Nephron progenitor cell (in vitro differentiated cells): ENCODE measurements at regions not wholly inside any gene's neighbourhood (a gene's known extent, or its start where the extent isn't known, plus 50 kb on each side); places are given as distances from the start of the nearest gene placed in this dataset.
"Not testable (repeated sequence)": the region's sequence is repeated elsewhere in the genome, so short reads cannot be mapped to it uniquely, and the experiment has no call there.

ENCODE experiments used
- DNase-seq: peaks from one replicate; pipeline ENCODE4 v3.0.0; 2021
- H3K27ac Mint-ChIP-seq: 2 replicates; pipeline ENCODE4 v1.8.0; 2021; ENCODE audit warnings: mild to moderate bottlenecking, moderate library complexity, mixed read lengths
- H3K27me3 Mint-ChIP-seq: 2 replicates; pipeline ENCODE4 v1.8.0; 2021; ENCODE audit warnings: mild to moderate bottlenecking, low read depth, mixed read lengths; ENCODE audit not compliant: poor library complexity
- H3K36me3 Mint-ChIP-seq: 2 replicates; pipeline ENCODE4 v1.8.0; 2021; ENCODE audit warnings: low read depth, mixed read lengths
- H3K4me1 Mint-ChIP-seq: 2 replicates; pipeline ENCODE4 v1.8.0; 2021; ENCODE audit warnings: mixed read lengths
- H3K4me3 Mint-ChIP-seq: 2 replicates; pipeline ENCODE4 v1.8.0; 2021; ENCODE audit warnings: mild to moderate bottlenecking, moderate library complexity, mixed read lengths
- H3K9me3 Mint-ChIP-seq: 2 replicates; pipeline ENCODE4 v1.8.0; 2021; ENCODE audit warnings: mild to moderate bottlenecking, moderate library complexity, mixed read lengths
- TF ChIP-seq, protein P1 (sequence below): fragments of 200-600 bp; sonication (generic); IDR thresholded peaks from 2 replicates; pipeline ENCODE4 v1.5.0; 2021; ENCODE audit warnings: antibody characterized with exemption

DNA sequence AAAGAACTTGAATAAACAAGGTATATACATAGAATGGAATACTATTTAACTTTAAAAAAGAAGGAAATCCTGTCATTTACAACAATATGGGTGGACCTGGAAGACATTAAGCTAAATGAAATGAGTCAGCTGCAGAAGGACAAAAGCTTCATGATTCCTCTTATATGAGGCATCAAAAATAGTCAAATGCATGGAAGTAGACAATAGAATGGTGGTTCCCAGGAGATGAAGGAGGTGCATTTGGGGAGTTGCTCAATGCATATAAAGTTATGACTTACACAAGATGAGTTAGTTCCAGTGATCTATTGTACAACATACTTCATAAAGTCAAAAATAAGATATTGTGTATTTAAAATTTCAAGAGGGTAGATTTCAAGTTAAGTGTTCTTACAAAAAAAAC lies 426.1 kb upstream of the UBE2E3 start:
- H3K27me3 Mint-ChIP-seq = no peaks in the 10 kb centered on the region
- H3K27ac Mint-ChIP-seq = no peak overlapping the region
- no peaks in the 10 kb centered on the region for H3K4me1 Mint-ChIP-seq
- DNase-seq = no peak
- no peak overlapping the region for H3K4me3 Mint-ChIP-seq
- no peaks in the 10 kb centered on the region for H3K9me3 Mint-ChIP-seq
- TF ChIP-seq, protein P1, sequence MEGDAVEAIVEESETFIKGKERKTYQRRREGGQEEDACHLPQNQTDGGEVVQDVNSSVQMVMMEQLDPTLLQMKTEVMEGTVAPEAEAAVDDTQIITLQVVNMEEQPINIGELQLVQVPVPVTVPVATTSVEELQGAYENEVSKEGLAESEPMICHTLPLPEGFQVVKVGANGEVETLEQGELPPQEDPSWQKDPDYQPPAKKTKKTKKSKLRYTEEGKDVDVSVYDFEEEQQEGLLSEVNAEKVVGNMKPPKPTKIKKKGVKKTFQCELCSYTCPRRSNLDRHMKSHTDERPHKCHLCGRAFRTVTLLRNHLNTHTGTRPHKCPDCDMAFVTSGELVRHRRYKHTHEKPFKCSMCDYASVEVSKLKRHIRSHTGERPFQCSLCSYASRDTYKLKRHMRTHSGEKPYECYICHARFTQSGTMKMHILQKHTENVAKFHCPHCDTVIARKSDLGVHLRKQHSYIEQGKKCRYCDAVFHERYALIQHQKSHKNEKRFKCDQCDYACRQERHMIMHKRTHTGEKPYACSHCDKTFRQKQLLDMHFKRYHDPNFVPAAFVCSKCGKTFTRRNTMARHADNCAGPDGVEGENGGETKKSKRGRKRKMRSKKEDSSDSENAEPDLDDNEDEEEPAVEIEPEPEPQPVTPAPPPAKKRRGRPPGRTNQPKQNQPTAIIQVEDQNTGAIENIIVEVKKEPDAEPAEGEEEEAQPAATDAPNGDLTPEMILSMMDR = no peak
- no peaks in the 10 kb centered on the region for H3K36me3 Mint-ChIP-seq

DNA sequence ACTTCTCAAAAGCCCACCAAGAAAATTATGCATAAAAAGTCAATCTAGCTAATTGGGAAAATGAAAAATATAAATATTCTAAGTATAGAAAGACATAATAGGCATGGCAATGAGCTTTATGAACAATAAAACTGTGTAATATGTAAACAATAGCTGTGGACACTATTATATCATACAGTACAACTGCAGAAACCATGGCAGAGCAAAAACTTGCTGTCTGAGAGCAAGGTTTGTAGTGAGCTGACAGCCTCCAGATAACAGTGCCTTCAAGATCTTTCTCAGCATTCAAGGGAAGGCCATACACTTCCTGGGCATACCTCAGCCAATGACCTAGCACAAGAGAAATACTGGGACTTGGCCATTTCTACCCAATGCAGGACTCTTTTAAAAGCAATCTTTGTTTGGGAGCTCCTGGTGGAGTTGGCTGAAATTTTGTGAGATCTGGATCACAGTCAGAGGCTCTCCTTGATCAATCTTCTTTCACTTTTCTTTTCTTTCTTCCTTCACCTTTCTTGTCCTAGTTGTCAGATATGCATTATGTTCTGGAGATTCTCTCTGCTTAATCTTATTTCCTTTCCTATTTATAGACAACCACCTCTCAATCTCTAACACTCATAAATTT lies 427.2 kb upstream of the UBE2E3 start:
- Mint-ChIP-seq H3K27me3 (no peaks in the 10 kb centered on the region), H3K4me3 (no peak overlapping the region), H3K4me1 (no peaks in the 10 kb centered on the region), H3K9me3 (no peaks in the 10 kb centered on the region), H3K27ac (no peak overlapping the region), H3K36me3 (no peaks in the 10 kb centered on the region)
- DNase-seq = no peak
- TF ChIP-seq, protein P1 = no peak

DNA sequence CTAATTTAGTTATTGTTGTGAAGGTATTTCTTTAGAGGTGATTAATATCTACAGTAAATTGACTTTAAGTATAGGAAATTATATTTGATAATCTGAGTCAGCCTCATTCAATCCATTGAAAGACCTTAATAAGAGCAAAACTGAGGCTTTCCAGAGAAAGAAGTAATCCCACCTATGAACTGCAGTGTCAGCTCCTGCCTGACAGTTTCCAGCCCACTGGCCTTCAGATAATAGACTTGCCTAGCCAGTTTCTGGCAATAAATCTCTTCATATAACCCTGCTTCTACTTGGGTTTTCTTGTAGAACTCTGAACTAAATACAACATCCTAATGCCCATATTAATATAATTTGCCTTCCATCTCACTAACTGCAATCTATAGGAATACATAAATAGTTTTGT lies 437.9 kb upstream of the UBE2E3 start:
- Mint-ChIP-seq H3K36me3 (no peaks in the 10 kb centered on the region), H3K4me1 (no peaks in the 10 kb centered on the region), H3K27ac (no peak overlapping the region), H3K4me3 (no peak overlapping the region), H3K27me3 (no peaks in the 10 kb centered on the region), H3K9me3 (peaks cover 11% of the 10 kb centered on the region)
- TF ChIP-seq, protein P1 = no peak
- no peak for DNase-seq

DNA sequence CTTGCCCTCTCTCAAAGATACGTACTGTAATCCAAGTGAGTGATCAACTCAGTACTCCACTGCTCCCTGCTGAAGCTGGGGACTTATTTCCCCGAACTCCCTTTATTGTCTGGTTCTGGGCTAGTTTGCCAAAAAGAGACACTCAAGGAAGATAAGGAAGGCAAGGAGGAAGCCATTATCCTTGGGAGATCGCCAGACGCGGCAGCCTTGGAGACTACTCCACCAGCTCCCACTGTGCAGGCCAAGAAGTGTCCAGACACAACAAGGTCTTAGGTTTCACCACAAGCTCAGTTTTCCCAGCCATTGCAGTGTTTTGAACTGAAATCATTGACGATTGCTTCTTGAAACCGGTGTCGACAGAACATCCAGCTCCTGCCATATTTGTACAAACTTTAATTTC lies 439.6 kb upstream of the UBE2E3 start:
- Mint-ChIP-seq H3K36me3 (no peaks in the 10 kb centered on the region), H3K4me1 (no peaks in the 10 kb centered on the region), H3K27ac (no peak overlapping the region), H3K27me3 (no peaks in the 10 kb centered on the region), H3K4me3 (no peak overlapping the region), H3K9me3 (peaks cover 3% of the 10 kb centered on the region)
- TF ChIP-seq, protein P1 = no peak
- DNase-seq = no peak

DNA sequence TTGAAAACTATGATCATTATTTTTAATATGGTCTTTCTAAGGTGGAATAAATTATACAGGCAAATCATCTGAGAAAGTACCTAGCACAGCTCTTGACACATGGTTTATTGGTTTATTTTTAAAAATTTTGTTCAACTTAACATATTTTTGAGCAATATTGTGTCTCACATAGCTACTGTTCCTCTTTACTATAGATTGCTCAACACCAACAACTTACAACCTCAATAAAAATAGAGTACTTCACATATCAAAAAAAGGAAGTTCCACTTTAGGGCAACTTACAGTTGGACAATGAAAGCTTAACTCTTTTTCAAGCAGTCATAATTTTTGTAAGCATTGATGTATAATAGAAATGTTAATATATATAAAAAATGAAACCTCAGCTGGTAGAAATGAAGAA lies 440.9 kb upstream of the UBE2E3 start:
- H3K9me3 Mint-ChIP-seq = no peaks in the 10 kb centered on the region
- TF ChIP-seq, protein P1 = no peak
- no peaks in the 10 kb centered on the region for H3K4me1 Mint-ChIP-seq
- H3K27ac Mint-ChIP-seq = no peak overlapping the region
- DNase-seq = no peak
- H3K4me3 Mint-ChIP-seq = no peak overlapping the region
- H3K27me3 Mint-ChIP-seq = no peaks in the 10 kb centered on the region
- no peaks in the 10 kb centered on the region for H3K36me3 Mint-ChIP-seq

DNA sequence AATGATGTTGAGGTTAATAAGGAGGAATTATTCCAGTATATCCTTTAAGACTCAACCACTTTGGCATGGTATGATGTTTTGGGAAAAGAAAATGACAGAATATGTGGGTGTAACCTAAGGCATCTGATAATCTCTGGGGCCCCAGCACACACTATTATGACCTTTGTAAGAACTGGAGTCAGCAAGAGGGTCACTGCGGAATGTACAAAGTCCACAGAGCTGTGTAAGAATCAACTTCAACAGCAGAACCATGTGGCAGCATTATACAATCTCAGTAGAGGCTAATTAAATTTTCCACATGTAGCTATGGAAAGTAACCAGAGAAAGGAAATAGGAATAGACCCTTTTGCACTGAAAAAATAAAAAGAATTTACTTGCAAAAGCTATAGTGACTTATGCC lies 445.1 kb upstream of the UBE2E3 start:
- no peaks in the 10 kb centered on the region for H3K27me3 Mint-ChIP-seq
- H3K4me3 Mint-ChIP-seq = no peak overlapping the region
- no peaks in the 10 kb centered on the region for H3K4me1 Mint-ChIP-seq
- no peaks in the 10 kb centered on the region for H3K9me3 Mint-ChIP-seq
- no peaks in the 10 kb centered on the region for H3K36me3 Mint-ChIP-seq
- H3K27ac Mint-ChIP-seq = no peak overlapping the region
- no peak for DNase-seq
- TF ChIP-seq, protein P1 = no peak

DNA sequence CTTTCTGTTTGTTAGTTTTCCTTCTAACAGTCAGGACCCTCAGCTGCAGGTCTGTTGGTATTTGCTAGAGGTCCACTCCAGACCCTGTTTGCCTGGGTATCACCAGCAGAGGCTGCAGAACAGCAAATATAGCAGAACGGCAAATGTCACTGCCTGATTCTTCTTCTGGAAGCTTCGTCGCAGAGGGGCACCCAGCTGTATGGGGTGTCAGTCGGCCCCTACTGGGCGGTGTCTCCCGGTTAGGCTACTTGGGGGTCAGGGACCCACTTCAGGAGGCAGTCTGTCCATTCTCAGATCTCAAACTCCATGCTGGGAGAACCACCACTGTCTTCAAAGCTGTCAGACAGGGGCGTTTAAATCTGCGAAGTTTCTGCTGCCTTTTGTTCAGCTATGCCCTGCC lies 448.6 kb upstream of the UBE2E3 start:
- not testable (repeated sequence) for H3K36me3 Mint-ChIP-seq, H3K27ac Mint-ChIP-seq

More for the DNA sequence above, 448.6 kb upstream of the UBE2E3 start:
- not testable (repeated sequence) for H3K27me3 Mint-ChIP-seq, H3K4me3 Mint-ChIP-seq, DNase-seq, H3K4me1 Mint-ChIP-seq, H3K9me3 Mint-ChIP-seq
